ENCODE measurements at regions not wholly inside any gene's neighbourhood (a gene's known extent, or its start where the extent isn't known, plus 50 kb on each side); places are given as distances from the start of the nearest gene placed in this dataset.

DNA sequence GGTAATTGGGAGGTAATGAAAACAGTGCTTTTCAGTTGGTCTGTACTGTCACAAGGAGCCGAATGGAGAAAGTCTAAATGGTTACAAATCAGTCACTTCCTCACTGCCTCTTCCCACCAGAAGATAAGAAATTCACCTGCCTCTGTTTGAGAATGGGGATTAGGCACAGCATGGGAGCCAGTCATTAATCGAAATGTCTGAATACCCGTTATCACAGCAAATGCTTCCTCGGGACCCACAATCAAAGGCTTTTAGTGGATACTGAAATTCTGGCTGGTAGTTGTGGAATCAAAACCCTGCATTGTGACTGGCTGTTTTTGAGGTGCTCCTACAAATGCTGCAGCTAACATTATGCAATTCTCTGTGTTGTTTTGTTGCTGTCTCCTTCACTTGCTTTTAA, 461.0 kb upstream of the MEX3C start:
- TF ChIP-seq, protein P1, sequence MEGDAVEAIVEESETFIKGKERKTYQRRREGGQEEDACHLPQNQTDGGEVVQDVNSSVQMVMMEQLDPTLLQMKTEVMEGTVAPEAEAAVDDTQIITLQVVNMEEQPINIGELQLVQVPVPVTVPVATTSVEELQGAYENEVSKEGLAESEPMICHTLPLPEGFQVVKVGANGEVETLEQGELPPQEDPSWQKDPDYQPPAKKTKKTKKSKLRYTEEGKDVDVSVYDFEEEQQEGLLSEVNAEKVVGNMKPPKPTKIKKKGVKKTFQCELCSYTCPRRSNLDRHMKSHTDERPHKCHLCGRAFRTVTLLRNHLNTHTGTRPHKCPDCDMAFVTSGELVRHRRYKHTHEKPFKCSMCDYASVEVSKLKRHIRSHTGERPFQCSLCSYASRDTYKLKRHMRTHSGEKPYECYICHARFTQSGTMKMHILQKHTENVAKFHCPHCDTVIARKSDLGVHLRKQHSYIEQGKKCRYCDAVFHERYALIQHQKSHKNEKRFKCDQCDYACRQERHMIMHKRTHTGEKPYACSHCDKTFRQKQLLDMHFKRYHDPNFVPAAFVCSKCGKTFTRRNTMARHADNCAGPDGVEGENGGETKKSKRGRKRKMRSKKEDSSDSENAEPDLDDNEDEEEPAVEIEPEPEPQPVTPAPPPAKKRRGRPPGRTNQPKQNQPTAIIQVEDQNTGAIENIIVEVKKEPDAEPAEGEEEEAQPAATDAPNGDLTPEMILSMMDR (IDR thresholded peaks at IDR 0.05; ENCODE audit: low read depth, low read length, poor library complexity, severe bottlenecking), result no peak
- no peak for TF ChIP-seq EZH2phosphoT487 (IDR thresholded peaks at IDR 0.05; ENCODE audit: borderline replicate concordance, low read length)

Data from DOHH2 (cell line).